Breast epithelium (tissue), 3 donors: ENCODE measurements at regions not wholly inside any gene's neighbourhood (a gene's known extent, or its start where the extent isn't known, plus 50 kb on each side); places are given as distances from the start of the nearest gene placed in this dataset.

Experiments used
- POLR2A ChIP-seq: fragments of 450-650 bp; IDR thresholded peaks from one replicate; pipeline ENCODE4 v1.6.1; 2016; ENCODE audit warnings: antibody characterized with exemption, mild to moderate bottlenecking, moderate library complexity
- TF ChIP-seq, protein P1 (sequence below), 3 donors: fragments of 450-650 bp; IDR thresholded peaks; one replicate each; pipeline ENCODE4 v1.5.1; 2016 to 2017; ENCODE audit warnings: antibody characterized with exemption in 3 of 3, mild to moderate bottlenecking in 3 of 3, moderate library complexity in 3 of 3

DNA sequence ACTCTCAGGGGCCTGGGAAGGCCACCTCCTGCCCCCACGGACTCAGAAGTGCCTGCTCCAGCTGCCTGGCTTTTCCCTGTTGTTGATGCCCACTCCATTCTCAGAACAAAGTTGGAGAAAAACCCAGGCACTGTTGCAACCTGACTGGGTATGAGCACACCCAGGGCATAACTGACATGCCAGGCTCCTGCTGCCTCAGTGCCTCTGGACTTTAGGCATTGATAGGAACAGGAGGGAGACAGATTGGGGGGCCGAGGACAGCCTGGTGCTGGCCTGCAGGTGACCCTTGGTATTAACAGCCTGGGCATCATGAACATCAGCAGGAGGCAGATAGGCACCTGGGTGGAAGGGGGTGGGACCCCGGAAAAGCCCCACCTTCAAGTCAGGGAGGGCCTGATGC, 685.9 kb upstream of the CDH10 start:
- TF ChIP-seq, protein P1, sequence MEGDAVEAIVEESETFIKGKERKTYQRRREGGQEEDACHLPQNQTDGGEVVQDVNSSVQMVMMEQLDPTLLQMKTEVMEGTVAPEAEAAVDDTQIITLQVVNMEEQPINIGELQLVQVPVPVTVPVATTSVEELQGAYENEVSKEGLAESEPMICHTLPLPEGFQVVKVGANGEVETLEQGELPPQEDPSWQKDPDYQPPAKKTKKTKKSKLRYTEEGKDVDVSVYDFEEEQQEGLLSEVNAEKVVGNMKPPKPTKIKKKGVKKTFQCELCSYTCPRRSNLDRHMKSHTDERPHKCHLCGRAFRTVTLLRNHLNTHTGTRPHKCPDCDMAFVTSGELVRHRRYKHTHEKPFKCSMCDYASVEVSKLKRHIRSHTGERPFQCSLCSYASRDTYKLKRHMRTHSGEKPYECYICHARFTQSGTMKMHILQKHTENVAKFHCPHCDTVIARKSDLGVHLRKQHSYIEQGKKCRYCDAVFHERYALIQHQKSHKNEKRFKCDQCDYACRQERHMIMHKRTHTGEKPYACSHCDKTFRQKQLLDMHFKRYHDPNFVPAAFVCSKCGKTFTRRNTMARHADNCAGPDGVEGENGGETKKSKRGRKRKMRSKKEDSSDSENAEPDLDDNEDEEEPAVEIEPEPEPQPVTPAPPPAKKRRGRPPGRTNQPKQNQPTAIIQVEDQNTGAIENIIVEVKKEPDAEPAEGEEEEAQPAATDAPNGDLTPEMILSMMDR (IDR thresholded peaks at IDR 0.05) = no peak
- no peak for TF ChIP-seq POLR2A
